ENCODE measurements at regions not wholly inside any gene's neighbourhood (a gene's known extent, or its start where the extent isn't known, plus 50 kb on each side); places are given as distances from the start of the nearest gene placed in this dataset.

- TF ChIP-seq FOXA1 (IDR thresholded peaks at IDR 0.05) (no peak), ELF4 (IDR thresholded peaks at IDR 0.05) (no peak), FOXM1 (IDR thresholded peaks at IDR 0.05; ENCODE audit: borderline replicate concordance) (no peak), L3MBTL2 (conservative IDR thresholded peaks at IDR 0.05) (no peak), SP1 (IDR thresholded peaks at IDR 0.05) (no peak), FOXK2 (IDR thresholded peaks at IDR 0.05) (no peak), BHLHE40 (IDR thresholded peaks at IDR 0.05; ENCODE audit: borderline replicate concordance) (no peak), TARDBP (IDR thresholded peaks at IDR 0.05) (no peak)
These were observed 76.0 kb upstream of the CDH10 start for GRCh38 chr5:24720743-24721142.
